Thymus (tissue), 11 donors: ENCODE measurements at regions not wholly inside any gene's neighbourhood (a gene's known extent, or its start where the extent isn't known, plus 50 kb on each side); places are given as distances from the start of the nearest gene placed in this dataset.

Experiments used
- DNase-seq, 9 donors: peaks; one replicate each; pipeline ENCODE4 v3.0.0-alpha.2; 2013; ENCODE audit warnings: low spot score in 9 of 9, low read depth in 6 of 9, missing footprints in 1 of 9
- H3K27ac ChIP-seq, 2 donors: one replicate each; pipeline ENCODE4 v1.5.1; 2013; ENCODE audit warnings: control low read depth in 1 of 2, low read depth in 1 of 2, low read length in 1 of 2, mild to moderate bottlenecking in 1 of 2, moderate library complexity in 1 of 2
- H3K27me3 ChIP-seq, 2 donors: one replicate each; pipeline ENCODE4 v1.5.1; 2013; ENCODE audit warnings: low read length in 1 of 2; ENCODE audit not compliant: control insufficient read depth in 2 of 2, insufficient read depth in 1 of 2
- H3K36me3 ChIP-seq, 2 donors: one replicate each; pipeline ENCODE4 v1.5.1; 2013; ENCODE audit warnings: low read length in 1 of 2, mild to moderate bottlenecking in 1 of 2, moderate library complexity in 1 of 2; ENCODE audit not compliant: control insufficient read depth in 2 of 2, insufficient read depth in 2 of 2
- H3K4me1 ChIP-seq, 2 donors: one replicate each; pipeline ENCODE4 v1.5.1; 2013; ENCODE audit warnings: low read length in 2 of 2; ENCODE audit not compliant: control insufficient read depth in 2 of 2, insufficient read depth in 2 of 2
- H3K4me3 ChIP-seq, 2 donors: one replicate each; pipeline ENCODE4 v1.5.1; 2013; ENCODE audit warnings: low read length in 2 of 2, control low read depth in 1 of 2, mild to moderate bottlenecking in 1 of 2
- H3K9me3 ChIP-seq, 2 donors: one replicate each; pipeline ENCODE4 v1.5.1; 2013; ENCODE audit warnings: low read length in 1 of 2, mild to moderate bottlenecking in 1 of 2; ENCODE audit not compliant: control insufficient read depth in 2 of 2, insufficient read depth in 1 of 2
- WGBS: extraction: QIAGEN DNeasy Blood & Tissue Kit; methylation state at CpG from one replicate; pipeline ENCODE4 v1.1.7; 2013; 5-methylcytosine and 5-hydroxymethylcytosine counted together
- donor health status: healthy.

DNA sequence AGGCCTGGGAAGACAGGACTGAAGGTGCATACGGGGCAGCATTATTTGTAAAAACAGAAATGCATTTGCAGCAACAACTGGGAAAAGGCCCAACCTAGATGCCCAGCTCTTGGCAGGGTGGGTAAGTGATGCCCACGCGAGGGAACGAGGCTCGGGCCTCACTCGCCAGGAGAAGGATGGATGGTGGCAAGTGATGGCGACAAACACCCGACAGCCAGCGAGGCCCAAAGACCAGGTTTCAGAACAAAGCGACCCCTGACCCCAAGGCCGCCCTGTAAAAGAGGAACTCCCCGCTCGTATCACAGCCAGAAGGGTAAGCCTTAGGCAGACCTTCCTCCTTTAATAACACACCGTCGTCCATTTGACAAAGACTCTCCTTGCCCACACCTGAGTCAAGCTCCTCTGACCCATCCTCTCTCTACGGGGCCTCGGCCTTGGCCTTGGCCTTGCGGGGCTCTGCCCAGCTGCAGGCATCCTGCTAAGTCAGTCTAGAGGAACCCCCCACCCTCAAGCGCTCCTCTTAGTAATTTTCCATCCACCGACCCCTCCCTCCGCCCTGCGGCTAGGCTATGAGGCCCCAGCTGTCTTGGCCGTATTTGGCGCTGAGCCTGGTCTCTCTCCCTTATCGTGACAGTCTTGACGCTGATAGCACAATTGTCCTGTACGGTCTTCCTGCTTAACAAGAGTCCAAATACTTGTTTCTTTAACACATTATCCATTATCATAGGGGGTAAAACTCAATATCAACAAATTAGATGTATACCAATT, 80.2 kb downstream of the NCOR2 start:
- no peaks in the 10 kb centered on the region for H3K27me3 ChIP-seq
- peaks cover 6 to 58% of the 10 kb centered on the region in 2 donors for H3K4me1 ChIP-seq
- no peak overlapping the region for H3K4me3 ChIP-seq
- H3K36me3 ChIP-seq = peaks cover 57 to 61% of the 10 kb centered on the region in 2 donors
- DNase-seq = no peak
- WGBS = 95% methylated on average over 27 of the region's 27 CpGs
- peaks cover 2 to 12% of the 10 kb centered on the region in 2 donors for H3K9me3 ChIP-seq
- H3K27ac ChIP-seq = peak overlapping the region in 1 of 2 donors; percentile 13

GRCh38 chr12:124486346-124486963, 81.0 kb downstream of the NCOR2 start:
- 97% methylated on average over 26 of the region's 26 CpGs for whole genome bisulfite sequencing

GRCh38 chr12:124485371-124485770, 82.0 kb downstream of the NCOR2 start:
- 95% methylated on average over 18 of the region's 18 CpGs for WGBS
- H3K36me3 ChIP-seq = peaks cover 50 to 66% of the 10 kb centered on the region in 2 donors
- H3K9me3 ChIP-seq = peaks cover 2 to 12% of the 10 kb centered on the region in 2 donors
- H3K27ac ChIP-seq = peak overlapping the region in 1 of 2 donors; percentile 46
- no peak overlapping the region for H3K4me3 ChIP-seq
- DNase-seq = no peak
- no peaks in the 10 kb centered on the region for H3K27me3 ChIP-seq
- H3K4me1 ChIP-seq = peaks cover 7 to 74% of the 10 kb centered on the region in 2 donors

More at GRCh38 chr12:124486346-124486963, 81.0 kb downstream of the NCOR2 start:
- Histone ChIP-seq H3K4me1 (peaks cover 6 to 63% of the 10 kb centered on the region in 2 donors), H3K36me3 (peaks cover 57 to 61% of the 10 kb centered on the region in 2 donors), H3K27me3 (no peaks in the 10 kb centered on the region), H3K27ac (no peak overlapping the region), H3K9me3 (peaks cover 2 to 12% of the 10 kb centered on the region in 2 donors), H3K4me3 (no peak overlapping the region)
- no peak for DNase-seq

- peaks cover 12 to 83% of the 10 kb centered on the region in 2 donors for H3K4me1 ChIP-seq
- H3K36me3 ChIP-seq = peaks cover 52 to 65% of the 10 kb centered on the region in 2 donors
- peaks cover 2 to 12% of the 10 kb centered on the region in 2 donors for H3K9me3 ChIP-seq
- H3K27ac ChIP-seq = peak overlapping the region in 1 of 2 donors; percentile 7
- peak in 1 of 9 donors; percentile 55 for DNase-seq
- no peaks in the 10 kb centered on the region for H3K27me3 ChIP-seq
- 54% methylated on average over 10 of the region's 10 CpGs for WGBS
- no peak overlapping the region for H3K4me3 ChIP-seq
Measured at GRCh38 chr12:124484526-124484953, 82.9 kb downstream of the NCOR2 start.

DNA sequence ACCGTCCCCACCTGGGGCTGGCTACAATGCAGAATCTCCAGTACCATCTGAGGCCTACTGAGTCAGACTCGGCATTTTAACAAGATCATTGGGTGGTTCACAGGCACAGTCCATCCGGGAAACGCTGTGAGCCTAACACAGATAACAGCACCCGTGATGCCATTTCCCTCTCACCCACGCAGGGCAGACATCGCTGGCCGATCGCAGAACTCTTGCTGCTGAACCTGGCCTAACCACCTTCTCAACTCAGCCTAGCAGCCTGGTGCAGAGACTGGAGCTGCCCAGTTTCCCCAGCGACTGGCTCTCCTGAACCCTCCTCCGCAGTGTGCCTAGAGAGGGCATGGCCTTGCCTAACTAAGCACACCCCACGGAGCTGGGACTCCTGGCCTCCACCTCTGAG, 83.3 kb downstream of the NCOR2 start:
- Histone ChIP-seq H3K27me3 (no peaks in the 10 kb centered on the region), H3K36me3 (peaks cover 55 to 69% of the 10 kb centered on the region in 2 donors), H3K4me1 (peaks cover 12 to 87% of the 10 kb centered on the region in 2 donors), H3K9me3 (peaks cover 2 to 12% of the 10 kb centered on the region in 2 donors), H3K27ac (no peak overlapping the region), H3K4me3 (no peak overlapping the region)
- 96% methylated on average over 12 of the region's 12 CpGs for WGBS
- no peak for DNase-seq

- Histone ChIP-seq H3K4me1 (peaks cover 12 to 89% of the 10 kb centered on the region in 2 donors), H3K36me3 (peaks cover 59 to 72% of the 10 kb centered on the region in 2 donors), H3K4me3 (no peak overlapping the region), H3K27ac (no peak overlapping the region), H3K27me3 (no peaks in the 10 kb centered on the region), H3K9me3 (peaks cover 2 to 12% of the 10 kb centered on the region in 2 donors)
- 87% methylated on average over 27 of the region's 27 CpGs for WGBS
- DNase-seq = no peak
Measured at GRCh38 chr12:124482901-124483799, 84.3 kb downstream of the NCOR2 start.

- no peak for DNase-seq
- Histone ChIP-seq H3K4me3 (no peak overlapping the region), H3K36me3 (peaks cover 63 to 75% of the 10 kb centered on the region in 2 donors), H3K4me1 (peaks cover 18 to 92% of the 10 kb centered on the region in 2 donors), H3K27ac (no peak overlapping the region), H3K9me3 (peaks cover 2 to 12% of the 10 kb centered on the region in 2 donors), H3K27me3 (no peaks in the 10 kb centered on the region)
- 82% methylated on average over 6 of the region's 6 CpGs for whole genome bisulfite sequencing
Measured at GRCh38 chr12:124482567-124482893, 84.9 kb downstream of the NCOR2 start.

DNA sequence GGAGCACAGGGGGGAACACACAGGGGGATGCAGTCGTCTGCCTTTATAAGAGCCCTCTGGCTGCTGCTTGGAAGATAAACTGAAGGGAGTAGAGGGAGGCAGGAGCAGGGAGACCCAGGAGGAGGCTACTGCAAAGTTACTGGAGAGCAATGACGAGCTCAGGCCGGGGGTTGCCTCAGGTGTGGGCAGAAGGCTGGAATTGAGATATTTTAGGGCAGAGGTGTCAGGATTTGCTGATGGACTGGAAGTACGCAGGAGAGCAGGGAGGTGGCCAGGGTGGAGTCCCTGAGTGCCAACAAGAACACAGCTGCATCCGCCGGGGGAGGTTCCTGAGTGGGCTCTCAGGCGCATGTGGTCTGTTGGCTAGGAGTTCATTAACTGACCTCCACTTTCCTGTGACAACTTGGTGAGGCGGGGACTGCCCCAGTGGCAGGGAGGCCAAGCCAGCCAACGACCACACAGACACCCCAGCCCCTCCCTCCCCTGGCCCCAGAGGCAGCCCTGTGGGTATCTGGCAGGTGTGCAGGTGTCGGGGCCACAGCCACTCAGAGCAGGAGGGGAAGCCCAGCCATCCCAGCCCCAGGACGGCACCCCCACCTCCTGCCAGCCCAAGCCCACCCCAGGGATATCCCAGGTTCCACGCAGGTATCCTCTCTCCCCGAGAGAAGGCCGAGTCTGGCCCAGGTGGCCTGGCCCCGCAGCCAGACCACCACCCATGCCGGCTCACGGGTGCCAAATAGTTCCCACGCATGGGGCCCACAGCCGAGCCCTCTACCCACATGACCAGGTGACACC, 85.4 kb downstream of the NCOR2 start:
- no peak for DNase-seq

More for the DNA sequence above, 85.4 kb downstream of the NCOR2 start:
- no peaks in the 10 kb centered on the region for H3K27me3 ChIP-seq
- peaks cover 63 to 78% of the 10 kb centered on the region in 2 donors for H3K36me3 ChIP-seq
- H3K27ac ChIP-seq = no peak overlapping the region
- H3K9me3 ChIP-seq = peaks cover 2 to 12% of the 10 kb centered on the region in 2 donors
- peaks cover 20 to 92% of the 10 kb centered on the region in 2 donors for H3K4me1 ChIP-seq
- 77% methylated on average over 19 of the region's 19 CpGs for WGBS
- no peak overlapping the region for H3K4me3 ChIP-seq
